ENCODE measurements at regions not wholly inside any gene's neighbourhood (a gene's known extent, or its start where the extent isn't known, plus 50 kb on each side); places are given as distances from the start of the nearest gene placed in this dataset.

DNA sequence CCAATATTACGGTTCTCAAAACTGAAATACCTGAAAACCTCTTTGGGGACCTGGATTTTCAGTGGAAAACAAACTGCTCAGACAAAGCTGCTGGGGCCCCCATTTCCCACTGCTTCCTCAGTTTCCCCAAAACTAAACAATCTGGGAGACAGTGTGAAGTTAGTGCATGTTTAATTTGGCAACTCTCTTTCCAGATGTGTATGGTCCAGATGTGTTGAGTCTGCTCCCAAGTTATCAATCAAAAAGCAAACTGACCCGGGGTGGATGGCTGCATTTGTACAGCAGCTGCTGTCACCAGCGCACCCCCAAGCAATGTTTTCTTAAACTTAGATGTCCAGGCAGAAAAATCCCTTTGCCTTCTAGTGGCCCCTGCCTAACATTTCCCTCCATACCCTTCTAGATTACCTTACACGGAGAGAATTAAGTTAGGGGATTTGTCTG is 136.9 kb downstream of the COPS8 start:
- TF ChIP-seq EP300 (IDR thresholded peaks at IDR 0.05; ENCODE audit: borderline replicate concordance) (no peak), TEAD4 (IDR thresholded peaks at IDR 0.05) (no peak), RAD21 (IDR thresholded peaks at IDR 0.05; ENCODE audit: low read depth) (no peak), EGR1 (IDR thresholded peaks at IDR 0.05) (no peak), CEBPB (IDR thresholded peaks at IDR 0.05) (no peak), YY1 (IDR thresholded peaks at IDR 0.05; ENCODE audit: low read depth) (no peak), TAF1 (IDR thresholded peaks at IDR 0.05; ENCODE audit: low read depth) (no peak), CREB1 (IDR thresholded peaks at IDR 0.05; ENCODE audit: low read depth) (no peak)
- TF ChIP-seq, protein P1, sequence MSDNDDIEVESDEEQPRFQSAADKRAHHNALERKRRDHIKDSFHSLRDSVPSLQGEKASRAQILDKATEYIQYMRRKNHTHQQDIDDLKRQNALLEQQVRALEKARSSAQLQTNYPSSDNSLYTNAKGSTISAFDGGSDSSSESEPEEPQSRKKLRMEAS (IDR thresholded peaks at IDR 0.05): no peak
- TF ChIP-seq, protein P2, sequence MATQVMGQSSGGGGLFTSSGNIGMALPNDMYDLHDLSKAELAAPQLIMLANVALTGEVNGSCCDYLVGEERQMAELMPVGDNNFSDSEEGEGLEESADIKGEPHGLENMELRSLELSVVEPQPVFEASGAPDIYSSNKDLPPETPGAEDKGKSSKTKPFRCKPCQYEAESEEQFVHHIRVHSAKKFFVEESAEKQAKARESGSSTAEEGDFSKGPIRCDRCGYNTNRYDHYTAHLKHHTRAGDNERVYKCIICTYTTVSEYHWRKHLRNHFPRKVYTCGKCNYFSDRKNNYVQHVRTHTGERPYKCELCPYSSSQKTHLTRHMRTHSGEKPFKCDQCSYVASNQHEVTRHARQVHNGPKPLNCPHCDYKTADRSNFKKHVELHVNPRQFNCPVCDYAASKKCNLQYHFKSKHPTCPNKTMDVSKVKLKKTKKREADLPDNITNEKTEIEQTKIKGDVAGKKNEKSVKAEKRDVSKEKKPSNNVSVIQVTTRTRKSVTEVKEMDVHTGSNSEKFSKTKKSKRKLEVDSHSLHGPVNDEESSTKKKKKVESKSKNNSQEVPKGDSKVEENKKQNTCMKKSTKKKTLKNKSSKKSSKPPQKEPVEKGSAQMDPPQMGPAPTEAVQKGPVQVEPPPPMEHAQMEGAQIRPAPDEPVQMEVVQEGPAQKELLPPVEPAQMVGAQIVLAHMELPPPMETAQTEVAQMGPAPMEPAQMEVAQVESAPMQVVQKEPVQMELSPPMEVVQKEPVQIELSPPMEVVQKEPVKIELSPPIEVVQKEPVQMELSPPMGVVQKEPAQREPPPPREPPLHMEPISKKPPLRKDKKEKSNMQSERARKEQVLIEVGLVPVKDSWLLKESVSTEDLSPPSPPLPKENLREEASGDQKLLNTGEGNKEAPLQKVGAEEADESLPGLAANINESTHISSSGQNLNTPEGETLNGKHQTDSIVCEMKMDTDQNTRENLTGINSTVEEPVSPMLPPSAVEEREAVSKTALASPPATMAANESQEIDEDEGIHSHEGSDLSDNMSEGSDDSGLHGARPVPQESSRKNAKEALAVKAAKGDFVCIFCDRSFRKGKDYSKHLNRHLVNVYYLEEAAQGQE (IDR thresholded peaks at IDR 0.05; ENCODE audit: low read depth): no peak
